Common myeloid progenitor, CD34-positive (primary cell): ENCODE measurements at regions not wholly inside any gene's neighbourhood (a gene's known extent, or its start where the extent isn't known, plus 50 kb on each side); places are given as distances from the start of the nearest gene placed in this dataset.
"Not testable (repeated sequence)": the region's sequence is repeated elsewhere in the genome, so short reads cannot be mapped to it uniquely, and the experiment has no call there.

Experiments
- CTCF ChIA-PET: fragments of 350-600 bp; sonication (Branson Sonifier 250); formaldehyde crosslinking; loops from one replicate; lab custom pipeline; 2021; ENCODE audit warnings: antibody characterized with exemption; lab: Charles Lee
- POLR2A ChIA-PET: fragments of 350-600 bp; sonication (Branson Sonifier 250); formaldehyde crosslinking; loops from one replicate; lab custom pipeline; 2021; ENCODE audit warnings: antibody characterized with exemption; lab: Charles Lee
- DNase-seq, 3 donors: peaks; one replicate each; pipeline versions ENCODE4 v3.0.0 to v3.0.0-alpha.2; 2013
- H3K27ac ChIP-seq, 2 experiments: 1 replicate in 1 of 2; 2 replicates in 1 of 2; pipeline ENCODE4 v1.7.0; 2013; ENCODE audit warnings: inconsistent platforms in 2 of 2, low read length in 2 of 2, mild to moderate bottlenecking in 2 of 2, low read depth in 1 of 2, moderate library complexity in 1 of 2; ENCODE audit not compliant: severe bottlenecking in 2 of 2, insufficient read depth in 1 of 2, poor library complexity in 1 of 2
- H3K27me3 ChIP-seq, 5 experiments: replicated peaks in 2 of 5; 1 replicate in 3 of 5; 2 replicates in 2 of 5; pipeline versions ENCODE4 v1.6.1 to v1.7.0; 2013; ENCODE audit warnings: low read length in 4 of 5, mild to moderate bottlenecking in 2 of 5, moderate library complexity in 2 of 5, inconsistent platforms in 1 of 5; ENCODE audit not compliant: insufficient read depth in 5 of 5, control insufficient read depth in 4 of 5
- H3K36me3 ChIP-seq, 4 experiments: 1 replicate in 2 of 4; 2 replicates in 2 of 4; pipeline versions ENCODE4 v1.6.1 to v1.7.0; 2013; ENCODE audit warnings: low read length in 3 of 4, control low read depth in 1 of 4, mild to moderate bottlenecking in 1 of 4; ENCODE audit not compliant: control insufficient read depth in 4 of 4, insufficient read depth in 4 of 4
- H3K4me1 ChIP-seq, 4 experiments: 1 replicate in 3 of 4; 2 replicates in 1 of 4; pipeline versions ENCODE4 v1.6.1 to v1.7.1; 2013; ENCODE audit warnings: low read length in 3 of 4, mild to moderate bottlenecking in 3 of 4, control low read depth in 1 of 4, inconsistent platforms in 1 of 4, moderate library complexity in 1 of 4; ENCODE audit not compliant: control insufficient read depth in 4 of 4, insufficient read depth in 4 of 4; ENCODE audit errors: control extremely low read depth in 1 of 4
- H3K4me3 ChIP-seq, 7 experiments: 1 replicate in 4 of 7; 2 replicates in 3 of 7; pipeline versions ENCODE4 v1.5.1 to v1.7.0; 2013; ENCODE audit warnings: mild to moderate bottlenecking in 7 of 7, low read length in 6 of 7, moderate library complexity in 6 of 7, inconsistent platforms in 2 of 7, low read depth in 2 of 7, control low read depth in 1 of 7; ENCODE audit not compliant: insufficient read depth in 4 of 7, control insufficient read depth in 1 of 7; ENCODE audit errors: extremely low read depth in 1 of 7
- H3K9me3 ChIP-seq, 5 experiments: 1 replicate in 4 of 5; 2 replicates in 1 of 5; pipeline versions ENCODE4 v1.6.1 to v1.7.1; 2013; ENCODE audit warnings: low read length in 4 of 5, mild to moderate bottlenecking in 2 of 5, inconsistent platforms in 1 of 5, low read depth in 1 of 5, moderate library complexity in 1 of 5; ENCODE audit not compliant: control insufficient read depth in 4 of 5, insufficient read depth in 2 of 5; ENCODE audit errors: control extremely low read depth in 1 of 5
- WGBS: methylation state at CpG from one replicate; pipeline ENCODE4 v1.1.5; 2013; ENCODE audit not compliant: insufficient coverage; 5-methylcytosine and 5-hydroxymethylcytosine counted together

- H3K27ac ChIP-seq = no peak overlapping the region
- no peaks in the 10 kb centered on the region for H3K4me1 ChIP-seq
- H3K4me3 ChIP-seq = no peak overlapping the region
- H3K9me3 ChIP-seq = peaks cover 0 to 8% (median 2%) of the 10 kb centered on the region in 5 experiments
- POLR2A ChIA-PET = no interaction called here
- CTCF ChIA-PET = no interaction called here
- no peak for DNase-seq
- H3K27me3 ChIP-seq = peaks cover 0 to 4% (median 0%) of the 10 kb centered on the region in 5 experiments
- no peaks in the 10 kb centered on the region for H3K36me3 ChIP-seq
These were observed 51.0 kb upstream of the IRX5 start for GRCh38 chr16:54879681-54880080.

- ChIA-PET POLR2A (no interaction called here), CTCF (no interaction called here)
- no peaks in the 10 kb centered on the region for H3K36me3 ChIP-seq
- no peak for DNase-seq
- no peak overlapping the region for H3K27ac ChIP-seq
- H3K4me1 ChIP-seq = no peaks in the 10 kb centered on the region
- peaks cover 0 to 4% (median 0%) of the 10 kb centered on the region in 5 experiments for H3K27me3 ChIP-seq
- no peak overlapping the region for H3K4me3 ChIP-seq
- H3K9me3 ChIP-seq = no peaks in the 10 kb centered on the region
- WGBS = 88% methylated on average over 1 of the region's 1 CpG
These were observed 52.4 kb upstream of the IRX5 start for GRCh38 chr16:54878301-54878700.

GRCh38 chr16:54875443-54875842, 55.2 kb upstream of the IRX5 start:
- H3K4me3 ChIP-seq = no peak overlapping the region
- peaks cover 0 to 4% (median 2%) of the 10 kb centered on the region in 5 experiments for H3K27me3 ChIP-seq
- H3K4me1 ChIP-seq = no peaks in the 10 kb centered on the region
- no peaks in the 10 kb centered on the region for H3K36me3 ChIP-seq
- ChIA-PET CTCF (no interaction called here), POLR2A (no interaction called here)
- no peak for DNase-seq
- no CpG with 5 or more reads among the region's 1 CpG for WGBS
- no peak overlapping the region for H3K27ac ChIP-seq
- H3K9me3 ChIP-seq = no peaks in the 10 kb centered on the region

- H3K9me3 ChIP-seq, H3K4me1 ChIP-seq, H3K4me3 ChIP-seq, DNase-seq, H3K27me3 ChIP-seq, H3K36me3 ChIP-seq, POLR2A ChIA-PET, H3K27ac ChIP-seq: not testable (repeated sequence)
- CTCF ChIA-PET = interaction anchor here (0.7 kb wide), 1 partner anchor 96 kb away, joined by 3 read pairs; no protein-coding TSS in a partner anchor
- 100% methylated on average over 5 of the region's 12 CpGs for WGBS
These were observed 56.8 kb upstream of the IRX5 start for GRCh38 chr16:54873716-54874373.

DNA sequence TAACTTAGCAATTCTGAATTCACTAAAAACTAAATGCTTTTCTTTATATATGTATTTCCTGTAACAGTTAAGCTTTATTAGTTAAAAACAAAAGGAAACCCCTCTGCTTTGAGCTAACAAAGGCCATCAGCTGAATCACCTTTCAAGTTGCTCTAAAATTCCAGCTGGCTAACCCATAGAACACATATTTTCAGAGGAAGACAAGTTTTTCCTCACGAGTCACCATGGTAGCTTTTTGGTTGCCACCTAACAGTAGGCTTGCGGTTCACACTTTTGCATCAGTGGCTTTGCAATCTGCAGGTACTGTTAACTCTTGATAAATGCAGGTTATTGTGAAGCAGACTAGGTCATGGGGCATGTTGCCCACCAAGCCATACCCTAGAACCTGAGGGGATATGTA, 57.6 kb upstream of the IRX5 start:
- CTCF ChIA-PET = interaction anchor here (0.7 kb wide), 1 partner anchor 95 kb away, joined by 3 read pairs; no protein-coding TSS in a partner anchor
- WGBS = 90% methylated on average over 2 of the region's 2 CpGs
- Histone ChIP-seq H3K27me3 (peaks cover 0 to 4% (median 2%) of the 10 kb centered on the region in 5 experiments), H3K36me3 (no peaks in the 10 kb centered on the region), H3K4me1 (no peaks in the 10 kb centered on the region), H3K9me3 (no peaks in the 10 kb centered on the region), H3K27ac (no peak overlapping the region), H3K4me3 (no peak overlapping the region)
- no peak for DNase-seq
- POLR2A ChIA-PET = no interaction called here

GRCh38 chr16:54870151-54870550, 60.5 kb upstream of the IRX5 start:
- POLR2A ChIA-PET = no interaction called here
- CTCF ChIA-PET = no interaction called here
- H3K9me3 ChIP-seq = no peaks in the 10 kb centered on the region
- no peaks in the 10 kb centered on the region for H3K36me3 ChIP-seq
- DNase-seq = no peak
- H3K4me3 ChIP-seq = no peak overlapping the region
- no CpG with 5 or more reads among the region's 2 CpGs for WGBS
- H3K4me1 ChIP-seq = no peaks in the 10 kb centered on the region
- peaks cover 0 to 2% (median 0%) of the 10 kb centered on the region in 5 experiments for H3K27me3 ChIP-seq
- H3K27ac ChIP-seq = no peak overlapping the region

DNA sequence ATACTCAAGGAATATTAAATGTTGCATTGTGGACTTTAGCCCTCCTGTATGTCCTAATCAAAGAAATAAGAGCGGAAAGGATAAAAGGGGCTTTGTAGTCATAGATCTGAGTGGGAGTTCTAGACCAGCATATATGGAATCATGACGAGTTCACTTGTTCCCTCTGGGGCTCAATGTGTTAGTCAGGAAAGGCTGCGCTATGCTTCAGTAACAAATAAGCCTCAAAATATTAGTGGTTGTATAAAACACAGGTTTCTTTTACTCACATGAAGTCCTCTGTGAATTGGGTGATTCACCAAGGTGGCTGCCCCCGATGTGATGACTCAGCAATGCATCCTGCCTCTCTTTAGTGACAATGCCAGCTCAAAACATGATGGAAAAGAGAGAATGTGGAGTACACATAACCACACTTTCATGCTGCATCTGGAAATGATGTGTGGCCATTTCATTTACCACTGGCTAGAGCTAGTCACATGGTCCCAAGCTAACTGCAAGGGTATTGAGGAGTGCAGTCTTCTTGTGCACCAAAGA, 63.3 kb upstream of the IRX5 start:
- ChIA-PET POLR2A (no interaction called here), CTCF (no interaction called here)
- Histone ChIP-seq H3K9me3 (no peaks in the 10 kb centered on the region), H3K27me3 (peaks cover 0 to 7% (median 2%) of the 10 kb centered on the region in 5 experiments), H3K27ac (no peak overlapping the region), H3K4me3 (no peak overlapping the region), H3K36me3 (no peaks in the 10 kb centered on the region), H3K4me1 (no peaks in the 10 kb centered on the region)
- no peak for DNase-seq
- WGBS = 60% methylated on average over 1 of the region's 4 CpGs
